GM18861 (cell line): ENCODE measurements at regions not wholly inside any gene's neighbourhood (a gene's known extent, or its start where the extent isn't known, plus 50 kb on each side); places are given as distances from the start of the nearest gene placed in this dataset.

ENCODE experiments used
- ATAC-seq: cut with Tn5 transposase; IDR thresholded peaks from one replicate; pipeline ENCODE4 v1.9.1; 2021; ENCODE audit not compliant: unreplicated experiment

- no peak for ATAC-seq
These were observed 130.6 kb upstream of the KCNJ16 start for GRCh38 chr17:69944406-69944805.

GRCh38 chr17:69945698-69946185 lies 129.3 kb upstream of the KCNJ16 start:
- ATAC-seq: no peak

- ATAC-seq: no peak
These were observed 127.8 kb upstream of the KCNJ16 start for GRCh38 chr17:69947027-69947759.

GRCh38 chr17:69948406-69948805 lies 126.6 kb upstream of the KCNJ16 start:
- no peak for ATAC-seq

GRCh38 chr17:69949496-69949895 lies 125.5 kb upstream of the KCNJ16 start:
- ATAC-seq: no peak

GRCh38 chr17:69949973-69950695 lies 124.9 kb upstream of the KCNJ16 start:
- ATAC-seq: no peak

- no peak for ATAC-seq
These were observed 124.2 kb upstream of the KCNJ16 start for GRCh38 chr17:69950701-69951418.

GRCh38 chr17:69954241-69954925 lies 120.6 kb upstream of the KCNJ16 start:
- ATAC-seq: no peak

GRCh38 chr17:69958063-69958462 lies 117.0 kb upstream of the KCNJ16 start:
- ATAC-seq: no peak

- ATAC-seq: no peak
These were observed 115.7 kb upstream of the KCNJ16 start for GRCh38 chr17:69959283-69959682.

- ATAC-seq: no peak
These were observed 114.3 kb upstream of the KCNJ16 start for GRCh38 chr17:69960755-69961154.

GRCh38 chr17:69961501-69962145 lies 113.4 kb upstream of the KCNJ16 start:
- no peak for ATAC-seq

- ATAC-seq: no peak
These were observed 112.5 kb upstream of the KCNJ16 start for GRCh38 chr17:69962436-69962995.

- no peak for ATAC-seq
These were observed 107.1 kb upstream of the KCNJ16 start for GRCh38 chr17:69967910-69968411.

- ATAC-seq: no peak
These were observed 105.1 kb upstream of the KCNJ16 start for GRCh38 chr17:69969897-69970296.

GRCh38 chr17:69972251-69972650 lies 102.8 kb upstream of the KCNJ16 start:
- no peak for ATAC-seq

GRCh38 chr17:69975808-69976207 lies 99.2 kb upstream of the KCNJ16 start:
- no peak for ATAC-seq

- ATAC-seq: no peak
These were observed 96.9 kb upstream of the KCNJ16 start for GRCh38 chr17:69978056-69978646.

- ATAC-seq: no peak
These were observed 93.6 kb upstream of the KCNJ16 start for GRCh38 chr17:69981441-69981840.

- no peak for ATAC-seq
These were observed 79.5 kb upstream of the KCNJ16 start for GRCh38 chr17:69995476-69995875.
